ENCODE measurements at regions not wholly inside any gene's neighbourhood (a gene's known extent, or its start where the extent isn't known, plus 50 kb on each side); places are given as distances from the start of the nearest gene placed in this dataset.

DNA sequence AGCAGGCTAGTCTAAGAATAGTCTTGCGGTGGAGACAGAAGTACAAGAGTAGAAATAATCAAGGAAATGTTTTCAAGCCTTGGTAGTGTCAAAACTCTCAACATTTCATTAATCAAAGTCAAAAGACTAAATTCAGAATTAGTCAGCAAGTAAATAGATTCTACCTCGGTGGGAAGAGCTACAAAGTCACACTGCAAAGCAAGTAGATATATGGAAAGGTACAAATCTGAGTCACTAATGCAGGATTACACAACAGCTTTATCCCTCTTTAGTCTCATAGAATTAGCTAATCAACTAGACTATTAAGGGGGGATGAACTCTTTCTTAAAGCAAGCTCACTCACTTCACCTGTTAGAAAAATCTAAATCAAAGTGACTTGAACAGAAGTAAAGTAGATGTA is 568.7 kb upstream of the CNTNAP5 start (continued):
- no peak for TF ChIP-seq ETS1 (IDR thresholded peaks at IDR 0.05)

DNA sequence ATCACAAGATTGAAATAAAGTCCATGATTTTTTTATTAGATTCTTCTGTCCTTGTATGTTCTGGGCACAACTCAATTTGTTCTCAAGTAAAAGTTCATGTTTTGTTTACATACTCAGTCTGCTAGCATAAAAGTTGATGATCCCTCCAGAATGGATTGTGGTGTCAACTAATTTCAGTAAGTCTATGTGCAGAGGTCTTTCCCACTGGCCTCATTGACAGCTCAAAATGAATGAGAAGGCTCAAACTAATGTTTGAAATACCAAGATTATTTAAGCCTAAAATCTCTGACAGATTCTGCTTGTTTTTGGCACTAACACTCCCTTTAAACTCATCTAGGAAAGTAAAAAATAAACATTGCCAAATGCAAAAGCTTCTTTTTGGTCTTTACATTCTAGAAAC is 561.2 kb upstream of the CNTNAP5 start:
- H3K4me3 Mint-ChIP-seq = no peak overlapping the region
- Histone ChIP-seq H3K27ac (ENCODE audit: low read depth) (no peak overlapping the region), H3F3A (replicated peaks; ENCODE audit: low read depth) (no peaks in the 10 kb centered on the region), H4K20me1 (replicated peaks; ENCODE audit: insufficient read depth) (no peaks in the 10 kb centered on the region), H3K27me3 (ENCODE audit: insufficient read depth) (no peaks in the 10 kb centered on the region), H3K4me2 (no peak overlapping the region), H3K36me3 (ENCODE audit: insufficient read depth) (no peaks in the 10 kb centered on the region), H3K4me3 (no peak overlapping the region), H2AFZ (no peak overlapping the region), H3K79me2 (replicated peaks; ENCODE audit: insufficient read depth) (no peaks in the 10 kb centered on the region), H3K4me1 (ENCODE audit: insufficient read depth) (no peaks in the 10 kb centered on the region), H3K9me2 (ENCODE audit: insufficient read depth) (0 out of 2 replicates have a peak, but pooled peaks cover 9% of the 10 kb centered on the region)
- peaks cover 16% of the 10 kb centered on the region; the same call in 2 of the 3 replicates for H3K36me3 Mint-ChIP-seq (ENCODE audit: low read depth)
- H3K27me3 Mint-ChIP-seq (ENCODE audit: insufficient read depth, low read depth, poor library complexity) = peaks cover 3% of the 10 kb centered on the region
- peaks cover 14% of the 10 kb centered on the region; the same call in 2 of the 3 replicates for H3K9me3 Mint-ChIP-seq
- H3K4me1 Mint-ChIP-seq = no peaks in the 10 kb centered on the region
- ATAC-seq (no peak), DNase-seq (ENCODE audit: low spot score) (no peak)
- no peak overlapping the region for H3K27ac Mint-ChIP-seq
- TF ChIP-seq EZH2 (IDR thresholded peaks at IDR 0.05; ENCODE audit: low read depth, unreplicated experiment) (no peak), ETS1 (IDR thresholded peaks at IDR 0.05) (no peak), EZH2phosphoT487 (IDR thresholded peaks at IDR 0.05; ENCODE audit: unreplicated experiment) (no peak), NANOG (IDR thresholded peaks at IDR 0.05; ENCODE audit: borderline replicate concordance) (no peak), CREB1 (CRISPR knock-in tag; IDR thresholded peaks at IDR 0.05; ENCODE audit: low read depth) (no peak), STAT1 (IDR thresholded peaks at IDR 0.05; ENCODE audit: unreplicated experiment) (no peak), ZNF331 (CRISPR knock-in tag; IDR thresholded peaks at IDR 0.05; ENCODE audit: low read depth) (no peak), POLR2AphosphoS5 (IDR thresholded peaks at IDR 0.05; ENCODE audit: low read depth) (no peak), ZNF114 (CRISPR knock-in tag; IDR thresholded peaks at IDR 0.05) (no peak), JUNB (IDR thresholded peaks at IDR 0.05; ENCODE audit: unreplicated experiment) (no peak), CTCF (conservative IDR thresholded peaks at IDR 0.05; ENCODE audit: low read depth in 2 of 2) (no peak)
- TF ChIP-seq, protein P1, sequence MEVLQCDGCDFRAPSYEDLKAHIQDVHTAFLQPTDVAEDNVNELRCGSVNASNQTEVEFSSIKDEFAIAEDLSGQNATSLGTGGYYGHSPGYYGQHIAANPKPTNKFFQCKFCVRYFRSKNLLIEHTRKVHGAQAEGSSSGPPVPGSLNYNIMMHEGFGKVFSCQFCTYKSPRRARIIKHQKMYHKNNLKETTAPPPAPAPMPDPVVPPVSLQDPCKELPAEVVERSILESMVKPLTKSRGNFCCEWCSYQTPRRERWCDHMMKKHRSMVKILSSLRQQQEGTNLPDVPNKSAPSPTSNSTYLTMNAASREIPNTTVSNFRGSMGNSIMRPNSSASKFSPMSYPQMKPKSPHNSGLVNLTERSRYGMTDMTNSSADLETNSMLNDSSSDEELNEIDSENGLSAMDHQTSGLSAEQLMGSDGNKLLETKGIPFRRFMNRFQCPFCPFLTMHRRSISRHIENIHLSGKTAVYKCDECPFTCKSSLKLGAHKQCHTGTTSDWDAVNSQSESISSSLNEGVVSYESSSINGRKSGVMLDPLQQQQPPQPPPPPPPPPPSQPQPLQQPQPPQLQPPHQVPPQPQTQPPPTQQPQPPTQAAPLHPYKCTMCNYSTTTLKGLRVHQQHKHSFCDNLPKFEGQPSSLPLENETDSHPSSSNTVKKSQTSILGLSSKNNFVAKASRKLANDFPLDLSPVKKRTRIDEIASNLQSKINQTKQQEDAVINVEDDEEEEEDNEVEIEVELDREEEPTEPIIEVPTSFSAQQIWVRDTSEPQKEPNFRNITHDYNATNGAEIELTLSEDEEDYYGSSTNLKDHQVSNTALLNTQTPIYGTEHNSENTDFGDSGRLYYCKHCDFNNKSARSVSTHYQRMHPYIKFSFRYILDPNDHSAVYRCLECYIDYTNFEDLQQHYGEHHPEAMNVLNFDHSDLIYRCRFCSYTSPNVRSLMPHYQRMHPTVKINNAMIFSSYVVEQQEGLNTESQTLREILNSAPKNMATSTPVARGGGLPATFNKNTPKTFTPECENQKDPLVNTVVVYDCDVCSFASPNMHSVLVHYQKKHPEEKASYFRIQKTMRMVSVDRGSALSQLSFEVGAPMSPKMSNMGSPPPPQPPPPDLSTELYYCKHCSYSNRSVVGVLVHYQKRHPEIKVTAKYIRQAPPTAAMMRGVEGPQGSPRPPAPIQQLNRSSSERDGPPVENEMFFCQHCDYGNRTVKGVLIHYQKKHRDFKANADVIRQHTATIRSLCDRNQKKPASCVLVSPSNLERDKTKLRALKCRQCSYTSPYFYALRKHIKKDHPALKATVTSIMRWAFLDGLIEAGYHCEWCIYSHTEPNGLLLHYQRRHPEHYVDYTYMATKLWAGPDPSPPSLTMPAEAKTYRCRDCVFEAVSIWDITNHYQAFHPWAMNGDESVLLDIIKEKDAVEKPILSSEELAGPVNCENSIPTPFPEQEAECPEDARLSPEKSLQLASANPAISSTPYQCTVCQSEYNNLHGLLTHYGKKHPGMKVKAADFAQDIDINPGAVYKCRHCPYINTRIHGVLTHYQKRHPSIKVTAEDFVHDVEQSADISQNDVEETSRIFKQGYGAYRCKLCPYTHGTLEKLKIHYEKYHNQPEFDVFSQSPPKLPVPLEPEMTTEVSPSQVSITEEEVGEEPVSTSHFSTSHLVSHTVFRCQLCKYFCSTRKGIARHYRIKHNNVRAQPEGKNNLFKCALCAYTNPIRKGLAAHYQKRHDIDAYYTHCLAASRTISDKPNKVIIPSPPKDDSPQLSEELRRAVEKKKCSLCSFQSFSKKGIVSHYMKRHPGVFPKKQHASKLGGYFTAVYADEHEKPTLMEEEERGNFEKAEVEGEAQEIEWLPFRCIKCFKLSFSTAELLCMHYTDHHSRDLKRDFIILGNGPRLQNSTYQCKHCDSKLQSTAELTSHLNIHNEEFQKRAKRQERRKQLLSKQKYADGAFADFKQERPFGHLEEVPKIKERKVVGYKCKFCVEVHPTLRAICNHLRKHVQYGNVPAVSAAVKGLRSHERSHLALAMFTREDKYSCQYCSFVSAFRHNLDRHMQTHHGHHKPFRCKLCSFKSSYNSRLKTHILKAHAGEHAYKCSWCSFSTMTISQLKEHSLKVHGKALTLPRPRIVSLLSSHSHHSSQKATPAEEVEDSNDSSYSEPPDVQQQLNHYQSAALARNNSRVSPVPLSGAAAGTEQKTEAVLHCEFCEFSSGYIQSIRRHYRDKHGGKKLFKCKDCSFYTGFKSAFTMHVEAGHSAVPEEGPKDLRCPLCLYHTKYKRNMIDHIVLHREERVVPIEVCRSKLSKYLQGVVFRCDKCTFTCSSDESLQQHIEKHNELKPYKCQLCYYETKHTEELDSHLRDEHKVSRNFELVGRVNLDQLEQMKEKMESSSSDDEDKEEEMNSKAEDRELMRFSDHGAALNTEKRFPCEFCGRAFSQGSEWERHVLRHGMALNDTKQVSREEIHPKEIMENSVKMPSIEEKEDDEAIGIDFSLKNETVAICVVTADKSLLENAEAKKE (CRISPR knock-in tag; IDR thresholded peaks at IDR 0.05) = no peak

All from GM23338 (cell line).